Cardiac fibroblast (primary cell): ENCODE measurements at regions not wholly inside any gene's neighbourhood (a gene's known extent, or its start where the extent isn't known, plus 50 kb on each side); places are given as distances from the start of the nearest gene placed in this dataset.

Experiments
- DNase-seq, 2 donors: peaks; one replicate each; pipeline versions ENCODE4 v3.0.0 to v3.0.0-alpha.2; 2010; ENCODE audit warnings: low read depth in 2 of 2
- H3K4me3 ChIP-seq, 2 donors: replicated peaks in 1 of 2; 1 replicate in 1 of 2; 2 replicates in 1 of 2; pipeline ENCODE4 v1.5.1; 2011; ENCODE audit warnings: low read depth in 2 of 2, low read length in 2 of 2, mild to moderate bottlenecking in 2 of 2, moderate library complexity in 1 of 2
- CTCF ChIP-seq: IDR thresholded peaks from one replicate; pipeline ENCODE4 v1.5.1; 2011; ENCODE audit warnings: low read depth, mild to moderate bottlenecking, low read length, inconsistent platforms

GRCh38 chr12:131448254-131448795, 262.6 kb upstream of the SFSWAP start:
- DNase-seq = no peak
- H3K4me3 ChIP-seq = no peak overlapping the region
- no peak for TF ChIP-seq CTCF

GRCh38 chr12:131449027-131449426, 261.9 kb upstream of the SFSWAP start:
- H3K4me3 ChIP-seq = no peak overlapping the region
- DNase-seq = no peak
- TF ChIP-seq CTCF = no peak

- no peak for DNase-seq
- H3K4me3 ChIP-seq = no peak overlapping the region
- no peak for TF ChIP-seq CTCF
Observed at GRCh38 chr12:131452444-131452860, 258.4 kb upstream of the SFSWAP start.

GRCh38 chr12:131454418-131455217, 256.3 kb upstream of the SFSWAP start:
- no peak for TF ChIP-seq CTCF
- no peak overlapping the region for H3K4me3 ChIP-seq
- DNase-seq = peak in 1 of 2 donors; percentile 5

GRCh38 chr12:131455218-131455506, 255.7 kb upstream of the SFSWAP start:
- no peak for TF ChIP-seq CTCF
- DNase-seq = no peak
- H3K4me3 ChIP-seq = no peak overlapping the region

GRCh38 chr12:131455581-131456110, 255.2 kb upstream of the SFSWAP start:
- no peak for DNase-seq
- TF ChIP-seq CTCF = no peak

More at GRCh38 chr12:131455581-131456110, 255.2 kb upstream of the SFSWAP start:
- no peak overlapping the region for H3K4me3 ChIP-seq
